ENCODE measurements at regions not wholly inside any gene's neighbourhood (a gene's known extent, or its start where the extent isn't known, plus 50 kb on each side); places are given as distances from the start of the nearest gene placed in this dataset.

DNA sequence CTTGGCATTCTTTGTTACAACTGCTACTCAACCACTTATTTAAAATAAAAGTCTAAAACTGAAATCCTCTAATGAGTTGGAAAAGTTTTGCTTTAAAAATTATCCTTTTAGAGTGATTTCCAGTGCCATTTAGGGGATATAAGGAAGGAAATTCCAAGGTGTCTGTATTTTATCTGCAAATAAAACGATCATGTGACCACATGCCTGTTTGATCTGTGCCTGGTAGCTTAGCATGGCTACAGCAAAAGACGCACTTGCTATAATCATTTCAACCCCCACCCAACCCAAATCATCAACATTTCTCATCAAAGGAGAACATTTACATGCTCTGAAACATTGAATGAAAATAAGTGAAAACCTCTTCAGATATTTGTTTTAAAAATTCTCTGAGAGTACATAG is 615.1 kb downstream of the IRS1 start:
- ChIA-PET POLR2A (no interaction called here), CTCF (no interaction called here)
- DNase-seq (ENCODE audit: low read depth, low spot score) (no peak), ATAC-seq (no peak)
- Histone ChIP-seq H3K4me1 (ENCODE audit: control insufficient read depth, insufficient read depth, low read length) (no peaks in the 10 kb centered on the region), H3K27me3 (ENCODE audit: control insufficient read depth, insufficient read depth, low read length) (no peaks in the 10 kb centered on the region), H3K4me3 (ENCODE audit: low read depth in 2 of 2, low read length in 2 of 2) (no peak overlapping the region), H3K27ac (ENCODE audit: low read length) (no peak overlapping the region; the same call in 1 of the 2 replicates), H3K9me3 (ENCODE audit: control insufficient read depth, insufficient read depth, low read depth, low read length) (peaks cover 7% of the 10 kb centered on the region; the same call in 1 of the 2 replicates), H3K36me3 (ENCODE audit: control insufficient read depth, insufficient read depth, low read length) (no peaks in the 10 kb centered on the region)
- TF ChIP-seq CTCF (IDR thresholded peaks at IDR 0.05) (no peak), TCF7L2 (IDR thresholded peaks at IDR 0.05; ENCODE audit: low read depth, low read length) (no peak), REST (IDR thresholded peaks at IDR 0.05; ENCODE audit: insufficient read depth in 1 of 2, low read depth in 2 of 2, low read length in 1 of 2) (no peak), SIN3A (IDR thresholded peaks at IDR 0.05; ENCODE audit: borderline replicate concordance, insufficient read depth, low read depth, low read length) (no peak), POLR2AphosphoS5 (IDR thresholded peaks at IDR 0.05; ENCODE audit: low read depth, low read length) (no peak)
- no TSS peak for BruUV-seq (replicated peaks)
- intact Hi-C loops (cut with micrococcal nuclease; ENCODE audit: unreplicated experiment) = no loop called here
- in situ Hi-C loops (cut with HindIII; ENCODE audit: low pct_unique_long_range_greater_than_20kb, low sequenced_read_pairs) = no loop called here

DNA sequence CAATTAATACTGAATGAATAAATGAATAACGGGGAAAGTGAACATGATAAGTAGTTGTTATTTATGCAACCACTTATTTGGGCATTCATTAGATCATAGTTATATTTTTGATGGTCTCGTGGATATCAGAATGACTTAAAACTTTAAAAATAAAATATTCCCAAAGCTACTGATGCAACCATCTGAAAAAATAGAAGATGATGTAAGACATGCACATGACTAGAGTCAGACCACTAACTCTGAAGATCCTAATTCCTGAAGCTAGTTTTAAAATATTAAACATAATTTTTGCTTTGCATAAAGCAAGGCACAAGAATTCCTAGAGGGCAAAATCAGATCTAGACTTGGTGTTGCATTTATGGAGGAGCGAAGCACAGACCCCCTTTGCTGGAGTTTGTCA is 616.1 kb downstream of the IRS1 start:
- no peak overlapping the region for H3K27ac ChIP-seq (ENCODE audit: low read length)

More for the DNA sequence above, 616.1 kb downstream of the IRS1 start:
- Histone ChIP-seq H3K36me3 (ENCODE audit: control insufficient read depth, insufficient read depth, low read length) (no peaks in the 10 kb centered on the region), H3K9me3 (ENCODE audit: control insufficient read depth, insufficient read depth, low read depth, low read length) (peaks cover 10% of the 10 kb centered on the region; the same call in 1 of the 2 replicates), H3K27me3 (ENCODE audit: control insufficient read depth, insufficient read depth, low read length) (no peaks in the 10 kb centered on the region), H3K4me3 (ENCODE audit: low read depth in 2 of 2, low read length in 2 of 2) (no peak overlapping the region), H3K4me1 (ENCODE audit: control insufficient read depth, insufficient read depth, low read length) (no peaks in the 10 kb centered on the region)
- ChIA-PET POLR2A (no interaction called here), CTCF (no interaction called here)
- ATAC-seq = no peak
- in situ Hi-C loops (cut with HindIII; ENCODE audit: low pct_unique_long_range_greater_than_20kb, low sequenced_read_pairs) (no loop called here), intact Hi-C loops (cut with micrococcal nuclease; ENCODE audit: unreplicated experiment) (no loop called here)
- no peak for TF ChIP-seq REST (IDR thresholded peaks at IDR 0.05; ENCODE audit: insufficient read depth in 1 of 2, low read depth in 2 of 2, low read length in 1 of 2)
- TF ChIP-seq CTCF (IDR thresholded peaks at IDR 0.05) = no peak
- no peak for TF ChIP-seq POLR2AphosphoS5 (IDR thresholded peaks at IDR 0.05; ENCODE audit: low read depth, low read length)
- no peak for TF ChIP-seq TCF7L2 (IDR thresholded peaks at IDR 0.05; ENCODE audit: low read depth, low read length)
- TF ChIP-seq SIN3A (IDR thresholded peaks at IDR 0.05; ENCODE audit: borderline replicate concordance, insufficient read depth, low read depth, low read length) = no peak
- BruUV-seq (replicated peaks) = no TSS peak
- DNase-seq (ENCODE audit: low read depth, low spot score) = no peak

Measured in Panc1 (cell line).